Skeletal muscle tissue (tissue), 3 donors: ENCODE measurements at regions not wholly inside any gene's neighbourhood (a gene's known extent, or its start where the extent isn't known, plus 50 kb on each side); places are given as distances from the start of the nearest gene placed in this dataset.

Experiments
- H3K27ac ChIP-seq: one replicate; pipeline ENCODE4 v1.7.0; 2013; ENCODE audit warnings: mild to moderate bottlenecking, low read depth, low read length, inconsistent platforms
- H3K27me3 ChIP-seq, 3 donors: one replicate each; pipeline ENCODE4 v1.7.0; 2013; ENCODE audit warnings: low read length in 3 of 3; ENCODE audit not compliant: control insufficient read depth in 3 of 3, insufficient read depth in 3 of 3
- H3K36me3 ChIP-seq, 3 donors: one replicate each; pipeline ENCODE4 v1.7.0; 2013; ENCODE audit warnings: low read length in 3 of 3; ENCODE audit not compliant: control insufficient read depth in 3 of 3, insufficient read depth in 3 of 3
- H3K4me1 ChIP-seq, 3 donors: one replicate each; pipeline ENCODE4 v1.7.0; 2013; ENCODE audit warnings: low read length in 3 of 3, mild to moderate bottlenecking in 3 of 3; ENCODE audit not compliant: control insufficient read depth in 3 of 3, insufficient read depth in 3 of 3
- H3K4me3 ChIP-seq, 3 donors: one replicate each; pipeline ENCODE4 v1.7.0; 2013; ENCODE audit warnings: low read length in 3 of 3
- H3K9ac ChIP-seq, 3 donors: one replicate each; pipeline ENCODE4 v1.7.0; 2013; ENCODE audit warnings: low read length in 3 of 3, mild to moderate bottlenecking in 3 of 3, moderate library complexity in 2 of 3, low read depth in 1 of 3
- H3K9me3 ChIP-seq, 3 donors: one replicate each; pipeline ENCODE4 v1.7.0; 2013; ENCODE audit warnings: low read length in 3 of 3; ENCODE audit not compliant: control insufficient read depth in 3 of 3
- donor health status: Osteomylitis.

- Histone ChIP-seq H3K36me3 (no peaks in the 10 kb centered on the region), H3K27ac (no peak overlapping the region), H3K4me3 (no peak overlapping the region), H3K9me3 (no peaks in the 10 kb centered on the region), H3K27me3 (no peaks in the 10 kb centered on the region), H3K4me1 (no peaks in the 10 kb centered on the region), H3K9ac (no peak overlapping the region)
These were observed 459.4 kb downstream of the ANXA1 start for GRCh38 chr9:73611032-73611431.

DNA sequence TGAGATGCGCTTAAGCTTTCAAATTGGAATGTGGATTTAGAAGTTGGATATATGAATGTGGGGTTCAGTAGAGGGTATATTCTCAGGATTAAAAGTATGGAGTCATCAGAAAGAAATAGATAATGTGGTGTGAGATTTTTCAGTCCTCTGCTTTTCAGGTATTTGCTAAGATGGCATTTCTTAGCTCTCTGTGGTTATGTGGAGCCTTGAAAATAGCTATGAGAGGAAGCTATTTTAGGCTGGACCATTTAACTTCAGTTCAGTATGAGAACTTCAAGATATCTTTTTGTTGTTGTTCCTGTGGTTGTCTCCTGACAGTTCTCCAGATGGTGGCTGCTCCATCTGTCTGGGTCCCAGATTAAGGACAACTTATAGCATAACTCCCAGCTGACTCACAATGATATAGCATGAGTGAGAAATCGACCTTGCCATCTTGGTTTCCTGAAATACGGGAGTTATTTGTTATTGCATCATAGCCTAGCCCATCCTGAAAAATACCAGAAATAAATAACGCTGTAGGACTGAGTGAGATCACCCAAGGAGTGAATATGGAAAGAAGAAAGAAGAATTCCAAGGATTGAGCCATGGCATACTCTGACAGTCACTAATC, 461.5 kb downstream of the ANXA1 start:
- Histone ChIP-seq H3K27me3 (no peaks in the 10 kb centered on the region), H3K27ac (no peak overlapping the region), H3K36me3 (no peaks in the 10 kb centered on the region), H3K4me3 (no peak overlapping the region), H3K4me1 (no peaks in the 10 kb centered on the region), H3K9ac (no peak overlapping the region), H3K9me3 (no peaks in the 10 kb centered on the region)

DNA sequence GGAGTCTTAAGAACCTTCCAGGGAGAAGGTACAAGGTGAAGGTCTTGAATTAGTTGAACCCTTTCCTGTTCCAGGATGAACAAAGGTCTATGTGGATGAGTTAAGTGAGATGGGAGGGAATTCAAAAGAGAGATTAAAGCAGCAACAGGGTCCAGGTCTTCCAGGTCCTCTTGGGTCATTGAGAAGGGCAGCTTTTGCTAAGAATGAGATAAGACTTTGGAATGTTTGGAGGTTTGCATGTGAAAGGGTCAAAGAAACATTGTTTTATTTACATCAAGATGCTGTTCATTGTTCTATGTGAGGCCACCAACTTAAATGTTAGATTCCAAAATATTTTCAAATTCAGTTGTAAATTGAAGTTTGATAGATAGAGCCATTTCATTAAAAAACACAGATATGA, 463.9 kb downstream of the ANXA1 start:
- H3K4me1 ChIP-seq = no peaks in the 10 kb centered on the region
- no peaks in the 10 kb centered on the region for H3K36me3 ChIP-seq
- H3K4me3 ChIP-seq = no peak overlapping the region
- H3K9me3 ChIP-seq = no peaks in the 10 kb centered on the region
- no peak overlapping the region for H3K27ac ChIP-seq
- no peak overlapping the region for H3K9ac ChIP-seq
- H3K27me3 ChIP-seq = no peaks in the 10 kb centered on the region

DNA sequence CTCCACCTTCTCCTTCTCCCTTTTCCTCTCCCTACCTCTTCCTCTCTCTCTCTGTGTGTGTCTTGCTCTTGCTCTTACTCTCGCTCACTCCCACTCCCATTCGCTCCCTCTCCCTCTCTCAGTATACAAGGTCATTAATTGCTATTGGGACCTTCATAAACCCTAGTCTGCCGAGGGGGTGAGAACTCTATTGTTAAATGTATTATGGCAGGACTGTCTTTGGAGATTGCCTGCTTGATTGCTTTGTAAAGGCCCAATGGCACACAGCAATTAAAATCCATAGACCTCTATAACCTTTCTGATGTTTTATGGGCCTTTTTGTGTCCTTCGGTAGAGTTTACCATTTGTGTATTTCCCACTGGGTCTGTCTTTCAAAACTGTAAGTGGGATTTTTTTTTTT, 465.9 kb downstream of the ANXA1 start:
- Histone ChIP-seq H3K27me3 (no peaks in the 10 kb centered on the region), H3K36me3 (no peaks in the 10 kb centered on the region), H3K4me3 (no peak overlapping the region), H3K9ac (no peak overlapping the region), H3K9me3 (no peaks in the 10 kb centered on the region), H3K27ac (no peak overlapping the region), H3K4me1 (no peaks in the 10 kb centered on the region)

- no peak overlapping the region for H3K27ac ChIP-seq
- no peaks in the 10 kb centered on the region for H3K27me3 ChIP-seq
- no peak overlapping the region for H3K4me3 ChIP-seq
- no peak overlapping the region for H3K9ac ChIP-seq
- no peaks in the 10 kb centered on the region for H3K36me3 ChIP-seq
- H3K9me3 ChIP-seq = no peaks in the 10 kb centered on the region
- no peaks in the 10 kb centered on the region for H3K4me1 ChIP-seq
These were observed 489.3 kb downstream of the ANXA1 start for GRCh38 chr9:73640971-73641370.

DNA sequence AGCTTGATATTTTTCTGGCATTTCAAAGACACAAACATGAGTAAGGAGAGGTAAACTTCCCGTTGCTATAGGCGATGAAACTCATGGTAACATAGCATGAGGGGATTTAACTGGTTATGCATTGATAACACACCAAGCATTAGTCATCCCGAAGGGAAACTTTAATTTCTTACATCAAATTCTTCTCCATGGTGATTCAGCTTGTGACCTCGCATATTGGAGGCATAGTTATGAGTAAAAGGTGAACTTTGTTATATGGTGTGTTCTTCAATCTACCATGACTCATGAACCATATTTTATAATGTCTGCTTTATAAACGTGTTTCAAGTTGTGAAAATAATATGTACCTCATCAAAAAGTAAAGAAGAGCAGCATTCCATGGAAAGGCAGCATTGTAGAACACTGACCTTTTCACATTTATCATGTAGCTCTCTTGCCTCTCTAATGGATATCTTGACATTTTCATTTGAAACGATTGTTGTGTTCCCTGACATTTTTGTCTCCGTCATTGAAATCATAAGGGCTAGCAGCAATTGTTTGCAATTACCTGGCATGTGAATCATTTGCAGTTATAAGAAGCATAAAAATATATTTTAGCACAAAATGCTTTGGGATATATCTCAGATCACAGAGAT, 491.8 kb downstream of the ANXA1 start:
- H3K9me3 ChIP-seq = no peaks in the 10 kb centered on the region
- H3K4me3 ChIP-seq = no peak overlapping the region
- no peaks in the 10 kb centered on the region for H3K36me3 ChIP-seq
- H3K27me3 ChIP-seq = no peaks in the 10 kb centered on the region
- H3K27ac ChIP-seq = no peak overlapping the region
- H3K9ac ChIP-seq = no peak overlapping the region
- H3K4me1 ChIP-seq = no peaks in the 10 kb centered on the region

GRCh38 chr9:73647560-73647959, 495.9 kb downstream of the ANXA1 start:
- no peaks in the 10 kb centered on the region for H3K27me3 ChIP-seq
- no peaks in the 10 kb centered on the region for H3K9me3 ChIP-seq
- H3K4me3 ChIP-seq = no peak overlapping the region
- no peak overlapping the region for H3K27ac ChIP-seq
- H3K9ac ChIP-seq = no peak overlapping the region
- no peaks in the 10 kb centered on the region for H3K4me1 ChIP-seq
- no peaks in the 10 kb centered on the region for H3K36me3 ChIP-seq

GRCh38 chr9:73649552-73649951, 497.9 kb downstream of the ANXA1 start:
- Histone ChIP-seq H3K9ac (no peak overlapping the region), H3K27me3 (no peaks in the 10 kb centered on the region), H3K9me3 (no peaks in the 10 kb centered on the region), H3K36me3 (no peaks in the 10 kb centered on the region), H3K27ac (no peak overlapping the region), H3K4me1 (no peaks in the 10 kb centered on the region), H3K4me3 (no peak overlapping the region)

GRCh38 chr9:73655363-73655762, 503.7 kb downstream of the ANXA1 start:
- no peak overlapping the region for H3K9ac ChIP-seq
- H3K27me3 ChIP-seq = no peaks in the 10 kb centered on the region
- no peaks in the 10 kb centered on the region for H3K4me1 ChIP-seq
- H3K9me3 ChIP-seq = no peaks in the 10 kb centered on the region
- no peak overlapping the region for H3K4me3 ChIP-seq
- no peaks in the 10 kb centered on the region for H3K36me3 ChIP-seq
- H3K27ac ChIP-seq = no peak overlapping the region

DNA sequence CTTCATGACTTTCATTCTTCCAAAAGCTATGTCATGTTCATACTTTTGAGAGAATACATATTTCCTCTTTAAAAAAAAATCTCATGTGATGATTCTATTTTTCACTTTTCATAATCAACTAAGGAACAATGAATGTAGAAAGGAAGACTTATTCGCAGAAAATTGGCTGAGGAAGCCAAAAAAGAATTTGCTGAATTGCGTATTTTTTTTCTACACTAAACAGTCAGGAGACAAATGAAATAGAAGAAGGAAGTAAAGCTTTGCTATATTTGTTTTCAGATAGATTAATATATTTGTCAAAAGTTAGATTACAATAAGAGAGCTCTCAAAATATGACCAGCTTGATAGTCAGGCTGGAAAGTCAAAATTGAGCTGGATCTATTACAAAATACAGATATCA, 504.2 kb downstream of the ANXA1 start:
- no peak overlapping the region for H3K9ac ChIP-seq
- H3K9me3 ChIP-seq = no peaks in the 10 kb centered on the region
- no peaks in the 10 kb centered on the region for H3K36me3 ChIP-seq
- no peak overlapping the region for H3K27ac ChIP-seq
- no peaks in the 10 kb centered on the region for H3K4me1 ChIP-seq
- H3K4me3 ChIP-seq = no peak overlapping the region
- no peaks in the 10 kb centered on the region for H3K27me3 ChIP-seq
